Gastroesophageal sphincter (tissue), 4 donors: ENCODE measurements at regions not wholly inside any gene's neighbourhood (a gene's known extent, or its start where the extent isn't known, plus 50 kb on each side); places are given as distances from the start of the nearest gene placed in this dataset.

Source experiments
- ATAC-seq: fragments of 150-250 bp; one replicate; pipeline ENCODE4 v1.9.1; 2016; ENCODE audit warnings: mild to moderate bottlenecking, moderate library complexity
- H3K27ac ChIP-seq, 4 donors: fragments of 200-600 bp; sonication (generic) in 3 of 4; 1 replicate in 3 of 4; 2 replicates in 1 of 4; pipeline ENCODE4 v1.5.1; 2016 to 2019
- H3K27me3 ChIP-seq: fragments of 200-600 bp; sonication (generic); one replicate; pipeline ENCODE4 v1.5.1; 2019
- H3K36me3 ChIP-seq, 2 donors: fragments of 200-600 bp; sonication (generic); one replicate each; pipeline ENCODE4 v1.5.1; 2019; ENCODE audit warnings: control low read depth in 1 of 2
- H3K4me1 ChIP-seq, 3 donors: fragments of 200-600 bp; sonication (generic); 1 replicate in 2 of 3; 2 replicates in 1 of 3; pipeline ENCODE4 v1.5.1; 2016 to 2019; ENCODE audit warnings: control low read depth in 2 of 3
- H3K4me3 ChIP-seq, 2 donors: fragments of 200-600 bp; sonication (generic); one replicate each; pipeline ENCODE4 v1.5.1; 2019; ENCODE audit warnings: mild to moderate bottlenecking in 1 of 2, moderate library complexity in 1 of 2
- H3K9me3 ChIP-seq, 3 donors: fragments of 200-600 bp; sonication (generic); one replicate each; pipeline ENCODE4 v1.5.1; 2017 to 2019; ENCODE audit warnings: control low read depth in 2 of 3
- CTCF ChIP-seq, 4 experiments: fragments of 200-600 bp in 2 of 4; fragments of 450-650 bp in 2 of 4; sonication (generic) in 1 of 4; IDR thresholded peaks; one replicate each; pipeline ENCODE4 v1.5.1; 2017 to 2019; ENCODE audit warnings: antibody characterized with exemption in 4 of 4, mild to moderate bottlenecking in 2 of 4, moderate library complexity in 2 of 4
- EP300 ChIP-seq: sonication (generic); formaldehyde crosslinking; IDR thresholded peaks from one replicate; pipeline ENCODE4 v1.6.1; 2017; ENCODE audit warnings: antibody characterized with exemption, mild to moderate bottlenecking
- POLR2A ChIP-seq, 2 donors: fragments of 450-650 bp; IDR thresholded peaks; one replicate each; pipeline ENCODE4 v1.6.1; 2017; ENCODE audit warnings: antibody characterized with exemption in 2 of 2, mild to moderate bottlenecking in 2 of 2, moderate library complexity in 1 of 2
- POLR2AphosphoS5 ChIP-seq: sonication (generic); formaldehyde crosslinking; IDR thresholded peaks from one replicate; pipeline ENCODE4 v1.6.1; 2017; ENCODE audit warnings: antibody characterized with exemption
- WGBS, 2 donors: methylation state at CpG; one replicate each; pipeline ENCODE4 v1.1.5; 2018; ENCODE audit warnings: low coverage in 1 of 2; 5-methylcytosine and 5-hydroxymethylcytosine counted together

- no peak for ATAC-seq
- Histone ChIP-seq H3K27ac (no peak overlapping the region), H3K9me3 (peaks cover 0 to 12% (median 0%) of the 10 kb centered on the region in 3 donors), H3K4me1 (peaks cover 0 to 41% (median 0%) of the 10 kb centered on the region in 3 donors), H3K27me3 (no peaks in the 10 kb centered on the region), H3K4me3 (no peak overlapping the region), H3K36me3 (no peaks in the 10 kb centered on the region)
- 100% methylated on average over 2 to 5 of the region's 6 CpGs for WGBS, 2 donors
- TF ChIP-seq POLR2A (IDR thresholded peaks at IDR 0.05) (no peak), EP300 (no peak), CTCF (IDR thresholded peaks at IDR 0.05) (no peak), POLR2AphosphoS5 (no peak)
Measured at GRCh38 chr2:239760596-239760995, 264.5 kb downstream of the NDUFA10 start.

- no peak for TF ChIP-seq EP300
- no peak for TF ChIP-seq CTCF (IDR thresholded peaks at IDR 0.05)
- no peak for TF ChIP-seq POLR2AphosphoS5
- no peak for TF ChIP-seq POLR2A (IDR thresholded peaks at IDR 0.05)
- H3K4me3 ChIP-seq = no peak overlapping the region
- 52 to 68% methylated on average over 3 to 17 of the region's 18 CpGs for WGBS, 2 donors
- peak overlapping the region in 1 of 4 donors; percentile 8 for H3K27ac ChIP-seq
- peaks cover 0 to 12% (median 0%) of the 10 kb centered on the region in 3 donors for H3K9me3 ChIP-seq
- H3K4me1 ChIP-seq = peaks cover 0 to 40% (median 0%) of the 10 kb centered on the region in 3 donors
- no peak for ATAC-seq
- no peaks in the 10 kb centered on the region for H3K36me3 ChIP-seq
- H3K27me3 ChIP-seq = no peaks in the 10 kb centered on the region
Measured at GRCh38 chr2:239758279-239758877, 266.8 kb downstream of the NDUFA10 start.

GRCh38 chr2:239756790-239757760, 268.1 kb downstream of the NDUFA10 start:
- ATAC-seq = no peak
- TF ChIP-seq CTCF (IDR thresholded peaks at IDR 0.05) (no peak), POLR2A (IDR thresholded peaks at IDR 0.05) (no peak), POLR2AphosphoS5 (no peak), EP300 (no peak)
- Histone ChIP-seq H3K4me1 (peaks cover 0 to 33% (median 0%) of the 10 kb centered on the region in 3 donors), H3K27me3 (no peaks in the 10 kb centered on the region), H3K27ac (peak overlapping the region in 3 of 4 donors; percentile 35 to 55 (median 43)), H3K36me3 (no peaks in the 10 kb centered on the region), H3K4me3 (no peak overlapping the region), H3K9me3 (peaks cover 0 to 12% (median 0%) of the 10 kb centered on the region in 3 donors)
- WGBS, 2 donors = 24 to 34% methylated on average over 4 to 14 of the region's 31 CpGs

GRCh38 chr2:239756031-239756789, 268.9 kb downstream of the NDUFA10 start:
- no peak overlapping the region for H3K4me3 ChIP-seq
- no peaks in the 10 kb centered on the region for H3K36me3 ChIP-seq
- peaks cover 0 to 12% (median 0%) of the 10 kb centered on the region in 3 donors for H3K9me3 ChIP-seq
- ATAC-seq = no peak
- H3K27ac ChIP-seq = peak overlapping the region in 2 of 4 donors; percentile 35 to 55
- 76 to 82% methylated on average over 3 to 7 of the region's 10 CpGs for WGBS, 2 donors
- TF ChIP-seq EP300 = no peak
- TF ChIP-seq POLR2A (IDR thresholded peaks at IDR 0.05) = no peak
- TF ChIP-seq CTCF (IDR thresholded peaks at IDR 0.05) = no peak
- TF ChIP-seq POLR2AphosphoS5 = no peak
- peaks cover 0 to 42% (median 5%) of the 10 kb centered on the region in 3 donors for H3K4me1 ChIP-seq
- no peaks in the 10 kb centered on the region for H3K27me3 ChIP-seq
